ENCODE measurements at regions not wholly inside any gene's neighbourhood (a gene's known extent, or its start where the extent isn't known, plus 50 kb on each side); places are given as distances from the start of the nearest gene placed in this dataset.

DNA sequence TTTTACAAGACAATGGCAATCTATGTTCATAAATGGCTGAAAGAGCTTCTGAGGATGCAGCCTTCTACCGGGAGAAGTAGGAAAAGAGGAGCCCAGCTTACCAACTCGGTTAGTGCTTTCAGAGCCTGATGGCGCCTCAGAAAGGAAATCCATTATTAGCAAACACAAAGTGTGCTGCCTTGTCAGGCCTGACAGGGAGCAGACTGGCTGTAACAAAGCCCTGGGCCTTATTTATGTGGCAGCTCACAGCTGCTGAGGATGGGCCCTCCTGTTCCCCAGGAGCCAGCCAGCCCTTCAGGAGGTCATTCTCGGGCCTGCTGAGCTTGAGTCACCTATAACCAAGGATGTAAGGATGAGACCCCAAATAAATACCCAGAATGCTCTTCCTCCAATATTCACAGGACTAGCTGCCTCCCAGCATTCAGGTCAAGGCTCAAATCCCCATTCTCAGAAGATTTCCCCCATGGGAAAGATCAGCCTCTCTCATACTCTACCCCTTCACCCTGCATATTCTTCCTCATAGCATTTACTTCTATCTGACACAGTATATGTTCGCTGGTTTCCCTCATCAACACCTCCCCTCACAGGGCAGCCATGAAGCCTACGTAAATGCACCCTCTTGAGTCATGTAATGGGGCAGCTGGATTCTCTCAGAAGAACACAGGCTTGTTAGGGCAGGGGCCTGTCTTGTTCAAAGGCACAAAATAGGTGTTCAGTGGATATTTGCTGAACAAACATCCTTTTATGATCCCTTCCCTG is 227.0 kb upstream of the RASGEF1B start:
- Histone ChIP-seq H3K9me3 (ENCODE audit: control insufficient read depth, insufficient read depth, low read length) (no peaks in the 10 kb centered on the region), H3K4me3 (ENCODE audit: low read length) (no peak overlapping the region), H3K79me2 (ENCODE audit: control insufficient read depth, low read length) (no peaks in the 10 kb centered on the region), H3K4me1 (ENCODE audit: control insufficient read depth, low read length) (no peaks in the 10 kb centered on the region), H3K36me3 (ENCODE audit: control insufficient read depth, low read length) (no peaks in the 10 kb centered on the region), H3K4me2 (ENCODE audit: low read length) (no peak overlapping the region), H4K20me1 (ENCODE audit: control insufficient read depth, insufficient read depth, low read depth, low read length) (no peaks in the 10 kb centered on the region), H3K27ac (ENCODE audit: low read depth, low read length) (no peak overlapping the region), H3F3A (ENCODE audit: control insufficient read depth, insufficient read depth) (no peaks in the 10 kb centered on the region), H3K9me2 (replicated peaks; ENCODE audit: control insufficient read depth, low read length) (no peaks in the 10 kb centered on the region), H3K27me3 (ENCODE audit: control insufficient read depth, low read length) (no peaks in the 10 kb centered on the region)
- TF ChIP-seq EZH2phosphoT487 (IDR thresholded peaks at IDR 0.05; ENCODE audit: borderline replicate concordance, low read length), result no peak
- TF ChIP-seq, protein P1, sequence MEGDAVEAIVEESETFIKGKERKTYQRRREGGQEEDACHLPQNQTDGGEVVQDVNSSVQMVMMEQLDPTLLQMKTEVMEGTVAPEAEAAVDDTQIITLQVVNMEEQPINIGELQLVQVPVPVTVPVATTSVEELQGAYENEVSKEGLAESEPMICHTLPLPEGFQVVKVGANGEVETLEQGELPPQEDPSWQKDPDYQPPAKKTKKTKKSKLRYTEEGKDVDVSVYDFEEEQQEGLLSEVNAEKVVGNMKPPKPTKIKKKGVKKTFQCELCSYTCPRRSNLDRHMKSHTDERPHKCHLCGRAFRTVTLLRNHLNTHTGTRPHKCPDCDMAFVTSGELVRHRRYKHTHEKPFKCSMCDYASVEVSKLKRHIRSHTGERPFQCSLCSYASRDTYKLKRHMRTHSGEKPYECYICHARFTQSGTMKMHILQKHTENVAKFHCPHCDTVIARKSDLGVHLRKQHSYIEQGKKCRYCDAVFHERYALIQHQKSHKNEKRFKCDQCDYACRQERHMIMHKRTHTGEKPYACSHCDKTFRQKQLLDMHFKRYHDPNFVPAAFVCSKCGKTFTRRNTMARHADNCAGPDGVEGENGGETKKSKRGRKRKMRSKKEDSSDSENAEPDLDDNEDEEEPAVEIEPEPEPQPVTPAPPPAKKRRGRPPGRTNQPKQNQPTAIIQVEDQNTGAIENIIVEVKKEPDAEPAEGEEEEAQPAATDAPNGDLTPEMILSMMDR (IDR thresholded peaks at IDR 0.05; ENCODE audit: low read depth, low read length, poor library complexity, severe bottlenecking), result no peak

DNA sequence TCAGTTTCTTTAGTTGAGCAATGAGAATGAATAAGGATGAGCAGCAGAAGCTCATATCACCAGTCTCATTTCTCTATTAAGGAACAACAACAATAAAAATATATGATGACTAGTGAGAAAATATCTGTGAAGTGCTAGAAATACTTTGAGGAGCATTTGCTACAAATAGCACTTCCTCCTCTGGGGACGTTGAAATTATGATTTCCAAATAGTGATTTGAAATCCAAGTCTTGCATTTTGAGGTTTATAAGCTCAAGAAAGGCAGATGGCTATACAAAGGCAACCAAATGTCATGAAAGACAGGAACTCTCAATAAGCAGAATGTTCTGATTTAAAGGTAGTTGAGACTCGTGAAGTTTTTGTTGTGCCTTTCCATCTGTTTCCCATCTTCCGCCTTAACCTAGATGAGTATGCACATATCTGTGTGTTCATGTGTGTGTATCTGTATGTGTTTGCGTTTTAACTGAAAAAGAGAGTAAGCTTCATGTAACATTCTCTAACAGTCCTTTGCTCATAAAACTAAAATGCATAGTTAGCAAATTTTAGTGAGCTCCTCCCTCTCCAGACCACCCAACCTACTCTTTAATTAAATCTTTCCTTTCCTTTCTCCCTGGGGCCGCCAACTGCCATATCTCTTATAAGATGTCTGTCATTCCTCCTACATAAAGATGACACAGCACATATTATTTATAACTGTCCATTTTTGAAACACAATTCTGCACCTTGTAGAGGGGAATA is 222.6 kb upstream of the RASGEF1B start:
- Histone ChIP-seq H3K79me2 (ENCODE audit: control insufficient read depth, low read length) (no peaks in the 10 kb centered on the region), H3K36me3 (ENCODE audit: control insufficient read depth, low read length) (no peaks in the 10 kb centered on the region), H3K4me3 (ENCODE audit: low read length) (no peak overlapping the region), H3K27ac (ENCODE audit: low read depth, low read length) (no peak overlapping the region), H3K9me2 (replicated peaks; ENCODE audit: control insufficient read depth, low read length) (no peaks in the 10 kb centered on the region), H3K4me2 (ENCODE audit: low read length) (no peak overlapping the region), H3F3A (ENCODE audit: control insufficient read depth, insufficient read depth) (no peaks in the 10 kb centered on the region), H4K20me1 (ENCODE audit: control insufficient read depth, insufficient read depth, low read depth, low read length) (no peaks in the 10 kb centered on the region), H3K4me1 (ENCODE audit: control insufficient read depth, low read length) (no peaks in the 10 kb centered on the region), H3K27me3 (ENCODE audit: control insufficient read depth, low read length) (no peaks in the 10 kb centered on the region), H3K9me3 (ENCODE audit: control insufficient read depth, insufficient read depth, low read length) (no peaks in the 10 kb centered on the region)
- TF ChIP-seq, protein P1 (IDR thresholded peaks at IDR 0.05; ENCODE audit: low read depth, low read length, poor library complexity, severe bottlenecking), result no peak
- no peak for TF ChIP-seq EZH2phosphoT487 (IDR thresholded peaks at IDR 0.05; ENCODE audit: borderline replicate concordance, low read length)

DNA sequence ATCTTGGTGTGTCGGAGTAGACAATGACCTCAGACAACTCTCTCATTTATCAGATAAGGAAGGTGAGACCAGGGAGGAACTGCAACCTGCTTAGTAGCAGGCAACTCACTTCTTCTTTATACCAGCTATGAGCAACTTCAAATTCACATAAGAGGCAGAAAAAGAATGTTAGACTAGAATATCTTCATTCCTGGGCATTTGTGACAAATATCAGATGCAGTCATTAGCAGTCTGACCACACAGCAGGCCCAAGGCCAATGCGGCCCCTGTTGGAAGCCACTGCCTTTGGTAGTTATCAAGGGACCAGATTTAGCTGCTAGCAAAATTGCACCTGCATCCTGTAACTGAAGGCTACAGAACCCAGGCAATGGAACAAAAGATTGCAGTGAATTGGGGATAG is 219.2 kb upstream of the RASGEF1B start:
- H3K79me2 ChIP-seq (ENCODE audit: control insufficient read depth, low read length), result no peaks in the 10 kb centered on the region
- TF ChIP-seq EZH2phosphoT487 (IDR thresholded peaks at IDR 0.05; ENCODE audit: borderline replicate concordance, low read length), result no peak
- TF ChIP-seq, protein P1 (IDR thresholded peaks at IDR 0.05; ENCODE audit: low read depth, low read length, poor library complexity, severe bottlenecking), result no peak
- H4K20me1 ChIP-seq (ENCODE audit: control insufficient read depth, insufficient read depth, low read depth, low read length), result no peaks in the 10 kb centered on the region
- H3K27ac ChIP-seq (ENCODE audit: low read depth, low read length), result no peak overlapping the region
- H3F3A ChIP-seq (ENCODE audit: control insufficient read depth, insufficient read depth), result no peaks in the 10 kb centered on the region
- H3K4me2 ChIP-seq (ENCODE audit: low read length), result no peak overlapping the region
- no peaks in the 10 kb centered on the region for H3K9me3 ChIP-seq (ENCODE audit: control insufficient read depth, insufficient read depth, low read length)
- H3K4me1 ChIP-seq (ENCODE audit: control insufficient read depth, low read length), result no peaks in the 10 kb centered on the region
- no peak overlapping the region for H3K4me3 ChIP-seq (ENCODE audit: low read length)
- no peaks in the 10 kb centered on the region for H3K9me2 ChIP-seq (replicated peaks; ENCODE audit: control insufficient read depth, low read length)
- H3K36me3 ChIP-seq (ENCODE audit: control insufficient read depth, low read length), result no peaks in the 10 kb centered on the region
- H3K27me3 ChIP-seq (ENCODE audit: control insufficient read depth, low read length), result no peaks in the 10 kb centered on the region

All from DOHH2 (cell line).